Stimulated activated CD8-positive, alpha-beta memory T cell treated with anti-CD3 and anti-CD28 coated beads, Interleukin-7, amount 100 ng/mL, for 48 hours (primary cell): ENCODE measurements at regions not wholly inside any gene's neighbourhood (a gene's known extent, or its start where the extent isn't known, plus 50 kb on each side); places are given as distances from the start of the nearest gene placed in this dataset.
"Not testable (repeated sequence)": the region's sequence is repeated elsewhere in the genome, so short reads cannot be mapped to it uniquely, and the experiment has no call there.

Source experiments
- DNase-seq, 2 donors: peaks; one replicate each; pipeline ENCODE4 v3.0.0-alpha.2; 2020; ENCODE audit warnings: low read depth in 1 of 2; ENCODE audit errors: extremely low read depth in 1 of 2

GRCh38 chr4:77500801-77501200 lies 104.8 kb upstream of the CXCL13 start:
- no peak for DNase-seq

DNA sequence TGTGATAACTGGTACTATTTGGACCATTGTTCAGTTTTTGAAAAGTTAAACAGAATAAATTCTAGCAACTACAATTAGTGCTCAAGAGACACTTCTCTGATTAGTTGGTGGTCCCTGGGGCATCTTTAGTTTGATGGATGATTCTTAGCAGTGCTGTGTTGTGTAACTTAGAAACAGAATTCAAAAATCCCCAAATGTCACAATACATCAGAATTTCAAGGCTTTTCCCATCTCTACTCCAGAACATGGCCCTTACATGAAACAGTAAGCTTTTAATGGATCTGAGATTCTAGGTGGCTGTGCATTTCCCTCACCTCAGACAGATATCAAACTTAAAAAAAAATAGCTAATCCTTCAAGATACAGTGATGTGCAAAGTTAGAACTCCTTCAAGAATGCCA lies 104.4 kb upstream of the CXCL13 start:
- DNase-seq = no peak

DNA sequence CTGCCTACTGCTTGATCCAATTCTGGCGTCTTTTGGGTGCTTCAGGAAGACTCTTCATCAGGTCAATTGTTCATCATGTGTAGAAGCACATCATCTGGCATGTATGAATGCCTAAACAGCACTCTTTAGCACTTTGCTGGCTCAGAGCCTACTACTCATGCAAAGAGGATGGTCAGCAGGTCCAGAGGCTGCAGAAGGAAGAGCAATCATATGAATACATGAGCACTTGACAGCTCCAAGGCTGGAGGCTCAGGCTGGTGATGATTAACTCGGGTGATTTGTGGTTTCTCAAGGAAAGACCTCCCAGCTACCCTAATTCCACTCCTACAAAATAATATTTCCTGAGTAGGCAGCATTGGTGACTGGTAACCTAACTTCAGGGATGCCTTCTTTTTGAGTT lies 103.8 kb upstream of the CXCL13 start:
- no peak for DNase-seq

- DNase-seq = no peak
Measured at GRCh38 chr4:77504407-77504806, 101.2 kb upstream of the CXCL13 start.

- DNase-seq = no peak
Measured at GRCh38 chr4:77505275-77505957, 100.2 kb upstream of the CXCL13 start.

GRCh38 chr4:77505958-77506319 lies 99.7 kb upstream of the CXCL13 start:
- no peak for DNase-seq

GRCh38 chr4:77510367-77510766 lies 95.3 kb upstream of the CXCL13 start:
- DNase-seq = no peak

- no peak for DNase-seq
Measured at GRCh38 chr4:77525538-77525937, 80.1 kb upstream of the CXCL13 start.

- not testable (repeated sequence) for DNase-seq
Measured at GRCh38 chr4:77527900-77528299, 77.7 kb upstream of the CXCL13 start.

- DNase-seq = no peak
Measured at GRCh38 chr4:77538144-77538543, 67.5 kb upstream of the CXCL13 start.

DNA sequence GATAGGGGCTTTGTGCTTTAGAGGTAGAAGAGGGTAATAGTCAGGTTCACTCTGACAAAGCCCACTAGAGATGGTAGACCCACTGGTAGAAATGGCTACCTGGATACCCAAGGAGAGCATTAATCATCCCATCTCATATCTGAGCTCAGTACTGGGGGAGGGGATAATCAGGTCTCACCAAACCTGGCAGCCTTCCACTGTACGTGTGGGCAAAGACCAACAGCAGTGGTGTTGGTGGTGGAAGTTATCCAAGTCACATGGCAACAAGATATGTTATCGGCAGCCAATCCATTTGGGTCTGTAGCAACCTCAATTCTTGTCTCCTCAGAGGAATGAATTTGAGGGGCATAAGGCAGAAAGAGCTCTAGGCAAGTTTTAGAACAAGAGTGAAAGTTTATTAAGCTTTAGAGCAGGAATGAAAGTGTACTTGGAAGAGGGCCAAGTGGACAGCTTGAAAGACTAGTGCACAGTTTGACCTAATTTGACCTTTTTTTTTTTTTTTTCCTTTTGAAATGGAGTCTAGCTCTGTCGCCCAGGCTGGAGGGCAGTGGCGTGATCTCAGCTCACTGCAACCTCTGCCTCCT lies 67.0 kb upstream of the CXCL13 start:
- no peak for DNase-seq
